ENCODE measurements at regions not wholly inside any gene's neighbourhood (a gene's known extent, or its start where the extent isn't known, plus 50 kb on each side); places are given as distances from the start of the nearest gene placed in this dataset.

GRCh38 chr11:37699644-37700043, 1101.6 kb upstream of the RAG2 start:
- no peak for DNase-seq

- DNase-seq, result no peak
Observed at GRCh38 chr11:37695283-37695682, 1097.2 kb upstream of the RAG2 start.

- no peak for DNase-seq
Observed at GRCh38 chr11:37689951-37690350, 1091.9 kb upstream of the RAG2 start.

GRCh38 chr11:37688456-37688855, 1090.4 kb upstream of the RAG2 start:
- DNase-seq, result no peak

DNA sequence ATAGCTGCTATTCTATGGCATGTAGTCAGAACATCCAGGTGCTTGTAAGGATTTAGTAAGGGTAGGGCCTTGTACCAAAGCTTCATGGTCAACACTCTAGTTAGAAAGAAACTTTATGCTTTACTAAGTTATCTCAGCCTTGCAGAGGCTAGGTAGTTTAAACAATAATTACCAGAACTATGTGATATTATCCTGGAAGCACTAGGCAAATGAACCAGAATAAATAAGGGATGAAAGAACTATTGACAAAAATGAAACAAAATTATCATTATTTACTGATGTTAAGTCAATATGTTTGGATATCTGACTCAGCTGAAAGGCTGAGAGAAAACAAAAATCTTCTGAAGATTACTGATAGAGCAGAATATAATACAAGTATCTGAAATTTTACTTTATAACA, 1089.1 kb upstream of the RAG2 start:
- DNase-seq, result no peak

GRCh38 chr11:37671321-37671720, 1073.3 kb upstream of the RAG2 start:
- no peak for DNase-seq

GRCh38 chr11:37666960-37667359, 1068.9 kb upstream of the RAG2 start:
- DNase-seq, result no peak

DNA sequence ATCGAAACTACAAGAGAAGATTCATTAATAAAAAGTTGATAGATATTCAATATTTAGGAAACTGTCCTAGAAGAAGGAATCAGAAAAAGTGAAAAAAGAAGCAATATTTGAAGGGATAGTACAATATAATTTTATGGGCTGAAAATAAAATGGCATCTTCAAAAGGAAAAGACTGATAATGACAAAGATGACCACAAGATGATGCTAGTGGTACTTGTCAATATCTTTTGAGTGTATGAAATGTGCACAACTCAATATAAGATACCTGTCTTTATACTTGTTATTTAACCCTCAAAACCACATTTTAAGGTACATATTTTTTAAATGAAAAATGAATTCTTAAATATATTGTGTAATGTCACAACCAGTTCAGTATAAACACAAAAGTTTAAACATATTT, 1059.6 kb upstream of the RAG2 start:
- DNase-seq, result no peak

DNA sequence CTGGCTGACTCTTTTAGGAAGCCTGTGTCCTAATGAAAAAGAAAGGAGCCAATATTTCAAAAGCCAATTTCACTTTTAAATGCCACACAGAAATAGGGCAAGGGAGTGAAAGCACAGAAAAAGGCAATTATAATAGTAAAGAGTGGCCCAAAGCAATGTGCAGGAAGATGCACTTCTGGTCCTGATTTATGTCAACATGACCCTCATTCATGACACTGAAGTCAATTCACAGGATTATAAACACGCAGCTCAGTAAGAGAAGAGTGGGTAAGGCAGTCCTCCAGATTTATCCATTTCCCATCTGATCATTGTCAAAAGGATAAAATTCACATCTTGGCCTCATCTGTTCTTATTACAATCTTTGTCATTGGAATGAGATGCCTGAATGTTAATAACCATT, 1049.7 kb upstream of the RAG2 start:
- no peak for DNase-seq

GRCh38 chr11:37643968-37644367, 1045.9 kb upstream of the RAG2 start:
- DNase-seq, result no peak

DNA sequence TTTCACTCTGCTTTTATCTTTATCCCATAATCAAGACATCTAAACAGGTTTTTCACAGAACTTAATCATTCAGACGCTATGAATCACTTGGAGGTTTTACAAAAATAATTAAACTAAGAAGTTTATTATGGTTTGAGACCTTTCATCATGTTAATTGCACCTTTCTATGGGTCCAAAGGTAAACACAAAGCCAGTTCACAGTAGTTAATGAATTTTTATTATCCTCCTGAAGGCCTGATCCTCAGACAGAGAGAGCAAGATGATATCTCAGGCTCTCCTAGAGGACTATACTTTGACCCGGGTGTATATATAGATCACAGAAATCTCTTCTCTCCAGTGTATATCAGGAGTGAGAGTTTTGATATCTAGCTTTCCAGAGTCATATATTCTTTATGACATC, 1044.3 kb upstream of the RAG2 start:
- no peak for DNase-seq

- no peak for DNase-seq
Observed at GRCh38 chr11:37632748-37633147, 1034.7 kb upstream of the RAG2 start.

DNA sequence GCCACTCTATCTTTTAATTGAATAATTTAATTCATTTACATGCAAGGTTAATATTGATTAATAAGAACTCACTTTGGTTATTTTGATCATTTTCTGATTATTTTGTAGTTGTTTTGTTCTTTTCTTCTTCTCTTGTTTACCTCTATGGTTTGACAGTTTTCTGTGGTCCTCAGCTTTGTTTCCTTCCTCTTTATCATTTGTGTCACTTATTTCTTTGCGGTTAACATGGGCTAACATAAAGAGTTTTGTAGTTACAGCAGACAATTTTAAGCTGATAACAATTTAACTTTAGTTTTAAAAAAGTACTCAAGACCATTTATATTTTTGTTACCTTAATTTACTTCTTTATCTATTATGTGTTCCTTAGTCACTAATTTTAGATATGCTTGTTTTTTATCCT, 1032.8 kb upstream of the RAG2 start:
- no peak for DNase-seq

DNA sequence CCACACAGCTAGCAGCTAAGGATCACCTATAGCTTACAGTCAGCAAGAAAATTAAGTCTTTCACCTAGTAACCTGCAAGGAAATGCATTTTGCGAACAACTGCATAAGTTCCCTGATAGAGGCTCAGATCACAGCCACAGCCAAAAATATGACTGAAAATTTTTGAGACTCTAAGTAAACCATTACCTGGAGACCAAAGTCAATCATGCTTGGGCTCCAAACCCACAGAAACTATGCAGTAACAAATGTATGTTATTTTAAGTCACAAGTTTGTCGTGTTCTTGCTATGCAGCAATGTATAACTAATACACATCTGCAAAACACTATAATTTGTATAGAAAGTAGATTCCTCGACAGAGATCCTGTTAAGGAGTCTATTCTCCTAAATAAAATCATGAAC, 1025.7 kb upstream of the RAG2 start:
- DNase-seq, result no peak

DNA sequence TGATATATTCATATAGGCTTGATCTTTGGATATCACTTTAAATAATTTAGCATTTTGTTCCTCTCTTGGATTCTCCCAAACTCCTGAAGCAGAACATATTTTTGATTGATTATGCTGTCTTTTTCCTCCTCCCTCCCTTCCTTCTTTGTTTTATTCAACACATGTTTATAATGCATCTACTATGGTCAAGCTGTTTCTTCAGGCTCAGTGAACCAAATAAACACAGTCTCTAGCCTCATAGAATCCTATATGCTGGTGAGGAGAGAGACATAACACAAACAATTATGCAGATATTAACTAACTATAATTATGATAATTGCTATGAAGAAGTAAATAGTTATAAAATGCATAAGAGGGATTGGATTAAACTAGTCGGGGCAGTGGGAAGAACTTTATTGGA, 1023.6 kb upstream of the RAG2 start:
- DNase-seq, result no peak

DNA sequence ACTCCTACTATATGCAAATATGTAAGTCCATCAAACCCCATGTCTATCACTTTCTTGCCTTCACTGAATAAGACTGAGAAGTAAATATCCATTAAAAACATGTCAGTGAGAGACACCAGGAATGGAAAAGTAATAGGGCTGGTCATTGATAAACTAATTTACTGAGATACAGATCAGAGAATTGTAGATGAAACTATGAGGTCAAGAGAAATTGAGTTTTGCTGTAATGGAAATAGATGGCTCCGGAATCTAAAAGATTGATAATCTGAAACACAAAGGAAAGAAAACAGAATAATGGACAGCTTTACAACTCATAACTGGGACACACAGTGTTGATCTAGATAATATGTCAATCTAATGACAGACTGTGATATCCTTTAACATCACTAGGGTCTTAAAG, 1018.3 kb upstream of the RAG2 start:
- no peak for DNase-seq

- DNase-seq, result no peak
Observed at GRCh38 chr11:37613031-37613430, 1015.0 kb upstream of the RAG2 start.

DNA sequence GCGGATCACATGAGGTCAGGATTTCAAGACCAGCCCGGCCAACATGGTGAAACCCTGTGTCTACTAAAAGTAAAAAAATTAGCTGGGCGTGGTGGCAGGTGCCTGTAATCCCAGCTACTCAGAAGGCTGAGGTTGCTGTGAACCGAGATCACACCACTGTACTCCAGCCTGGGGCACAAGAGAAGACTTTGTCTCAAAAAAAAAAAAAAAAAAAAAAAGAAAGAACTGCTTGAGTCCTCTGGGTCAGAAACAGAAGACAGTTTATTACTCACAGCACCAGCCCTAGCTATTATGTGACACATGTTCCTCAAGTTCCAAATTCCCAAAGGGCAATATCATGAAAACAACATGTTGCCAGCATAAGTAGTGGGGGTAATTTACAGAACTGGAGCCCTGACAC, 1014.1 kb upstream of the RAG2 start:
- DNase-seq, result no peak

- no peak for DNase-seq
Observed at GRCh38 chr11:37605229-37605628, 1007.2 kb upstream of the RAG2 start.

DNA sequence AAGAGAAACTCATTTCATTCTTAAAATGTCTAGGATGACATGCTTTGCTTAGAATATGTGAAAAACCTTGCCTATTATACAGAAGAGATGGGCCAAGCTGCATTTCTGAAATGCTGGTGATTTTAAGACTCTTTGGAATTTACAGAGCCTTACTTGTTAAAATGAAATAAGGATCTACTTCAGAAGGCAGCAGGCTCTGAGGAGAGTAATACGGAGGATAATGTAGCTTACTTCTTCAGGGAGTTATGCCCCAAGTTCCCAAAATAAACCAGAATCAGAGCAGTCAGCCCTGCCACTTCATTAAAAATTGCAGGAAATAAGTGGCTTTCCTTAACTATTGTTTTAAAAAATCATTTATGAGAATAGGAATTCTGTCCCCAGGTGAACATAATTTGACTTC, 1000.3 kb upstream of the RAG2 start:
- DNase-seq, result no peak

DNA sequence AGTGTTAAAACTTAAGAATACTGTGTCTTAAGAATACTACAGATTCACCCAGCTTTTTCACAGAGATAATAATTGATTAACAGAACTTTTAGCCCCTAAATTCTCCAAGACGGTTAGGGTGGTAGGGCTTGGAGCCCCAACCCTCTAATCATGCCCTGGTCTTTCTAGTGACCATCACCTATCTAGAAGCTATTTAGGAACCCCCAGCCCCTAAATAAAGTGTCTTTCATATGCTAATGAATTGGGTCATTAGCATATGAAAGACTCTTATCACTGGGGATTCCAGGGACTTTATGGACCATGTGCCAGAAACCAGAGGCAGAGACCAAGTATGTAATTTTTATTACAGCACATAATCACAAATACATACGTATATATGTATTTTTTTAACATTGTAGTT, 999.7 kb upstream of the RAG2 start:
- no peak for DNase-seq

DNA sequence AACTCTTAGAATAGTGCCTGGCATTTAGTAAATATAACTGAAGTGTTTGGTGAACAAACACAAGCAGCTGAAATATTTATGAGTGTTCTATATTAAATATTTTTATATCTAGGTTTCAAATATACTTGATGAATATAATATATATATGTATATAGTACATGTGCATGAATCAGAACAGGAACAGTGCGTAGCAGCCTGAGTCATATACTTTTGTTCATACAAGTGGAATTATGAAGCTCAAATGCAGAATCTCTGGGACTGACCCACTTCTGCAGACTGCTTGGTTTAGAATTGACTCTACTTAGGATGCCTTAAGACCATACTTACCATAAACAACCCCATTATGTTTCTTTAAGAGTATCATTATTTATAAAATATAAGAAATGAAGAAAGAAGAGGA, 997.8 kb upstream of the RAG2 start:
- no peak for DNase-seq

- DNase-seq, result no peak
Observed at GRCh38 chr11:37574361-37574760, 976.3 kb upstream of the RAG2 start.

DNA sequence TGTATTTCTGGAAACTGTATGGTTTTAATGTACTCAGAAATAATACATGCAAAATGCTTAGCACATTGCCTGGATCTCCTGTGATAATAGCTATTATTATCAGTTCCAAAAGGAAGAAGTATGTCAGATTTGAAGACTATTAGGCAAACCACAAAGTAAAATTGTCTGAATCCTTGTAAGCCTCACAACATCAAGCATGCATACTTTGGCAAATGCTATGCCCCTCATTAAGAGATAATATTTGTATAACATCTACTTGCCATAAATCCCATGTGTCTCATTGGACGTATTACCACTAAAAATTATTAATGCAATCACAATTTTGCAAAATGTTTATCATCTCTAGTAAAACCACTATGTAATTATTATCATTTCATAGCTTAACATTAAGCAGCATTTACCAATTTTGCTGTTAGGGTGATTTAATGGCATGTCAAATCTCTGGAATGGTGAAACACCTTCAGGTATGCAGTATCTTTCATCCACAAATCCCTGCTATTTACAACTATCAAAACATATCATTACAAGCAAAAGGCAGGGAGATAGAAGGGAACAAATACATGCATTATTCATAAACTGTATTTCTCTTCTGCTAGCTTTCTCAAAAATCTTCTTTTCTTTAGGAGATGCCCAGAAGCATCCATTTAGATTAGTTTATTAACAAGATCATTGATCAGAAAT, 974.6 kb upstream of the RAG2 start:
- DNase-seq, result no peak

DNA sequence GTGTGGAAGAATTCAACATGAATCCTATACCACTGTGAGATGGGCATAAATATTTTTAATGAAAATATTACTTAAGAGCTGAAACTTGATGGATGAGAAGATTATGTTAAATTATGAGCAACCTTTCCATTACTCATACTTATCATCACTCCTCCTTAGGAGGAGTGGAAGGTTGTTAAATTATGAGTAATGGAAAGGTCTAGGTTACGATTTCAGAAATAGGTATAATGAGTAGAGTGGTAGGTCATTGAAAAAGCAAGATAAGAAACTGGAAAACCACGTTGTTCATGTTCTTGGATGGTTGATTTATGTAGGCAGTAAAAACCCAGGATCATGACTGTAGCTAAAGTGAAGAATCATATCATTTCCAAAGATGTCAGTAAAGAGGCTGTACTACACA, 973.2 kb upstream of the RAG2 start:
- DNase-seq, result no peak

GRCh38 chr11:37560991-37561390, 963.0 kb upstream of the RAG2 start:
- no peak for DNase-seq
